ENCODE measurements at regions not wholly inside any gene's neighbourhood (a gene's known extent, or its start where the extent isn't known, plus 50 kb on each side); places are given as distances from the start of the nearest gene placed in this dataset.

DNA sequence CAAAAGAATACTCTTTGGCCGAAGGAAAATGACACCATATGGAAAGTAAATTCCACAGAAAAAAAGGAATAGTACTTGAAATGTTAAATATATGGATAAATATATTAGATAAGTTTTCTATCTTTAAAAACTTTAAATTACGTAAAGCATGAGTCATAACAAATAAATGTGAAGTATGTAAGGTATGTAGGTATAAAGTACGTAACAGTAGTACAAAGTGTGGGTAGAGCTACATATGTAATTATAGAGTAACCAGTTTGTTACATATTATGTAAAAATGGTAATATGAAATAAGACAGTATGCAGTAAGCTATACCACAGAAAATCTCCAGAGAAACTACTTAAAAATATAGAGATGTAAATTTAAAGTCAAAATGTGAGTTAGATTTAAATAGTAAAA, 582.3 kb upstream of the CHORDC1 start:
- no peak for DNase-seq

DNA sequence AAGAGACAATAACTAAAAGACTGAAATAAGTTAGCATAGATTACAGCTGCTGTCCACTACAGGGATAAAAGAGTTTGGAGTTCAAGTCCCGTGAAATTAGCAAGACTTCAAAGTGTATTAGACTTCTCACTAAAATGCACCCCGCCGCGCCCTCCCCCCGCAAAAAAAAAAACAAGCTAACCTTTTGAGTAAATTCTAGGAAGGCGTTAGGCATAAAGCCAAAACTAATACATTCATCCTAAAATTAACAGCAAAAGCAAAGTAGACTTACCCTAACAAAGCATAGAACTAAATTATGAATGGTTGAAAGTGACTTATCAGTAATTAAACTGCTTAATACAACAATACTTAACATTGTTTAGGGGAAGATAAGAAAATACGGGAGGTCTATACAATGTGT, 581.0 kb upstream of the CHORDC1 start:
- no peak for DNase-seq

DNA sequence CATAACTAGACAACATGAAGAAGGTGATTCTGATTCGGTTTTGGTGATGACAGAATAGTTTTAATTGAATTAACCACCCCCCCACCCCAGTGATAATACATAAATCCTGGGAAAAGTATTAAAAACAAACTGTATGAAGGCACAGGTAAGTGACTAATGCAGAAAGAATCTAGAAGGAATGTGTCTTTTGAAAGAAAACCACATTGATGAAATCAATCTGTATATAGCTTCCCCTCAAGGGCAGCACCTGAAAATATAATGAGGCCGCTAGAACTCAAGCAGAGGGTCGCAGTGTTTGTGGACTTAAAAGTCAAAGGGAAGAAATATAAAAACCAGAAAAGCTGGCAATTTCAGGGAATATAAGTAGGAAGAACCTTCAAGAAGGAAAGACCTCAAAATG, 580.5 kb upstream of the CHORDC1 start:
- no peak for DNase-seq

DNA sequence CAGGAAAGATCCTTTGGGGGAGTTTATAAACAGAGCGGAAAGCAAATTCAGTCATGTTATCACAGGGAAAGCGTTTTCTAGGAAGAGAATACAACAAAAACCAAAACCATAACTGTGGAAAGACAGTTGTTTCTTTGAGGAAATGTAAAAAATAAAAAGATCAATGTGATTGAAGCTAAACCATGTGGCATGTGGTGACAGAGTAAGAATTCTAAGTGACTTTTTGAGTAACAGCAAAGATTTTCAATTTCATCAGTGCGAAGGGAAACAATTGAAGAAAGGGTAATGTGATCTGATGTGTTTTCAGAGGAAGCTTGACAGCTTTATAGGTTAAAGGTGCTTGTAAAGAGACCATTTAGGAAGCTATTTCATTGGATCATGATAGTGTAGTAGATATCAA, 575.9 kb upstream of the CHORDC1 start:
- DNase-seq = no peak

DNA sequence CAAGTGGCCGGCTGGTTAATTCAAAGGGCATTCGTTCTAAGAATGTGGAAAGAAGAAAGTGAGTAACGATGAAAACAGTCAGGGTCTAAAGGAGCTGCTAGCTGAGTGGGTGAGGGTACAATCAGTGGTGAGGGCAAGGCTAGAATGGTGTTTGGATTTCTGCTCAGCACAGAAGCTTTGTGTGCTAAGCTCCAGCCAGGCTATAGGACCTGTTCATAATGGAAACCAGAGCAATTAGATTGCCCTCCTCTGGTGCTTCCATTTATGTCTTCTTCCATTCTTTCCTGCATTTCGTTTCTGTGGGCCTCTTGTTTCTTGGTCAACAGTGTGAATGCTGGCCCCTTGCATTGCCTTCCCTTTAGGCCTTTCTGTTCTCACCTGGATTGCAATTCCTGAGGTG, 572.9 kb upstream of the CHORDC1 start:
- DNase-seq = no peak

DNA sequence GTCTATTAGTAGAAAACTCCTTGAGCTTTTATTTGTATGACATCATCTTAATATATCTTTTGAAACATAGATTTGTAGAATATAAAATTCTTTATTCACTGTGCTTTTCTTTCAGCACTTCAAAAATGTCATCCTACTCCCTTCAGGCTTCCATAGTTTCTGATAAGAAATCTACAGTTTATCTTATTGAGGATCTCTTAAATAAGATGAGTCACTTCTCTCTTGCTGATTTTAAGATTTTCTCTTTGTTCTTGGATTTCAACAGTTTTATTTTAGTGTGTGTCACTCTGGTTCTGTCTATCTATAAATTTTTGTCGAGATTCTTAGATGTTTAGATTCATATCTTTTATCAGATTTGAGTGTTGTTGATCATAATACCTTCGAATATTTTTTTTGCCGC, 566.1 kb upstream of the CHORDC1 start:
- no peak for DNase-seq

DNA sequence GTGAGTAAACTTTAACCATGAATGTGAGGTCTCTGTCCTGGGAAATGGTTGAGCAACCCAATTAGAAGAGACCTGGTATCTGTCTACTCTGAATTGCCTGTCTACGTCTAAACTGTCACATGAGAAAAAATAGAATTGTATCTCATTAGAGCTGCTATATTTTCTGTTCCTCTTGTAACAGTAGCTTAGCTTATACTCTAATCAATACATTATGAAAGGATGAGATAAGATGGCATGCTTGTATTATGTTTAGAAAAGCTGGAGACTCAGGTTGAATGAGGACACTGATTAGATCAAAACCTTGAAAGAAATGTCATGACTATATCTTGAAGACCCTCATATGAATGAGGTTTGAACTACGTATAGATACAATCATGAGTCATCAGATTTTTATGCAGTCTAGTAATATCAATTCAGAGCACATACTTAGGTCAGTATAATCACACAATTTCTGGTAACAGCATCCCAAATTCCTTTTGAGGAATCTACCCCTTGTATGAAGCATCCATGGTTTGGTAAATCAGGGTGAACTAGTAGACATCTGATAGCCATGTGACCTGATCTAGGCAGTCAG, 561.5 kb upstream of the CHORDC1 start:
- DNase-seq = no peak

DNA sequence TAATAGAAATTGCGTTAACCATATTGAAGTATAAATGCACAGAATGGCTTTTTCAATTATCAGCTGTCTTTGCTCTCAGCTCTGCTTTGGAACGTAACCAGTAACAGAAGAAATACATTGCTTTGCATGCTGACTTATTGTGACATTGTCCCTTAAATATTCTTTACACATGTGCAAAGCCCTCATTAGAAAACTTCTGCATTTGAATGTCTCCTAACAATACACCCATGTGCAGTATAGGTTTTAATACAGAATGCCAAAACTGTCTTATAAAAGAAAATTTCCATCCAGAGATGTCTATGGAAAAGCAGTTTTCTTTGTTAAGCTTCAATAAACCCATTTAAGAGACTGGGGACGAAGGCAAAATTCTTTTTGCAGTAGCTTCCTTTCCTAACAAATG, 560.3 kb upstream of the CHORDC1 start:
- no peak for DNase-seq

DNA sequence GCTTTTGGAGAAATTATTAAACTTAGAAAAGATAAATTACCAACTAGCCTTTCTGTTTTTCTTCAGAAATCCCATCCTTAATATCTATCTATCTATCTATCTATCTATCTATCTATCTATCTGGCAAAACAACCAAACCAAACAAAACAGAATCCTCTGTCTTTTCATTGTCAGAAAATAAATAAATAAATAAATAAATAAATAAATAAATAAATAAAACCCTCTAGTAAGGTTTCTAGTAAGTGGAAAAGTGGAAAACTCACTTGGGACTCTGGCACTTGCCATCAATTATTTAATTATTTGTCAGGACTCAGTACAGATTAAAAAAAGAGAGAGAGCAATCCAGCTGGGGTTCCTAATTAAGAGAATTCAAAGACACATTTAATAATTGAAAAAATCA, 556.2 kb upstream of the CHORDC1 start:
- no peak for DNase-seq

DNA sequence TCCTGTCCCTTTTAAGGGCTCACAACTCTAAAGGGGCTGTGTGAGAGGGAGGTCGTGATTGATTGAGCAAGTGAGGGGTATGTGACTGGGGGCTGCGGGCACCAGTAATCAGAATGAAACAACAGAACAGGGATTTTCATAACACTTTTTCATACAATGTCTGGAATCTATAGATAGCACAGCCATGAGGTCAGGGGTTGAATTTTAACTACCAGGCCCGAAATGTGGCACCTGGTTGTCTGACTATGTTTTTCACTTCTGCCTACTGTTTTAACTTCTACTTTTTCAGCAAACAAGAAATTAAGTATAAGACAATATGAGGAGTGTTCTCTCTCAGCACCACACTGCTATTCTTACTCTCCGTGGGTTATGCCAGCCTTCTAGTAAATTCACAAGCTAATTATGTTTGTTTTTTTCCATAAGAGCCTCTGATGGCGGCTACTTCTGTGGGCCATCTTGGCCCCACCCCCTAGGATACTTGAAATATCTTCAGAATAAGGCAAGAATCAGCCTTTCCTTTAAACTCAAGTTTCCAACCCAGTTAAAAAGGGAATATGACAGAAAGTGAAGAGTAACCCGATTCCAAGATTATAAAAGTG, 552.8 kb upstream of the CHORDC1 start:
- no peak for DNase-seq

DNA sequence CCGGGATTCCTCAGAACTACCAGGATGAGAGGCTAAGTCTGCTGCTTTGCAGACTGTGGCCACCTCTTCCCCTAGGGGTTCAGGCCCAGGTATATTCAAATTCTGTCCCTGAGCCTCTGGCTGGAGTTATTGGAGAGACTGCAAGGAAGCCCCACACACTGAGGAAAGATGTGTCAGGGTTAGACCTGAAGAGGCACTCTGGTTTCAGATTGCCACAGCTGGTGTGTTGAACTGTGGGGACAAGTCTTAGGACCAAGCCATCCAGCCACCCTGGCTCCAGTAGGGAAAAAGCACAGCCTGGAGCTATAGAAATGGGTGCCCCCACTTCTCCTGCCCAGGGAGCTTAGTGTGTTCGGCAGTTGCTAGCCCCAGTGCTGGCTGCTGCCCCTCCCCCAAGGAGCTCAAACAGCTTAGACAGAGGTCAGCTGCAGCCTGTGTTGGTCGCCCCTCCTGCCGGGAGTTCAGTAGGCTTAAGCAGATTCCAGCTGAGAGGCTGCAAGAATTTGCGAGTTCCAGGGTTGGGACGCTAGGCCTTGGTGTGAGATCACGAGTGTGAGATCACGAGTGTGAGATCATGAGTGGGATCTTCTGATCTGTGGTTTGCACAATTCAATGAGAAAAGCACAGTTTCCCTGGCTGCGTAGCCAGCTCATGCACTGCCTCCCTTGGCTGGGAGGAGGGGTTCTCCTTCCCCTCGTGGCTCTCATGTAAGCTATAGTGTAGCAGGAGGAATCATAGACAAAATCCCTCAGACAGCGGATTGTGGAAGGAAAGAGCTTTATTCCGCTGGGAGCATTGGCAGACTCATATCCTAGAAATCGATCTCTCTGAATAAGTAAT, 552.1 kb upstream of the CHORDC1 start:
- no peak for DNase-seq

DNA sequence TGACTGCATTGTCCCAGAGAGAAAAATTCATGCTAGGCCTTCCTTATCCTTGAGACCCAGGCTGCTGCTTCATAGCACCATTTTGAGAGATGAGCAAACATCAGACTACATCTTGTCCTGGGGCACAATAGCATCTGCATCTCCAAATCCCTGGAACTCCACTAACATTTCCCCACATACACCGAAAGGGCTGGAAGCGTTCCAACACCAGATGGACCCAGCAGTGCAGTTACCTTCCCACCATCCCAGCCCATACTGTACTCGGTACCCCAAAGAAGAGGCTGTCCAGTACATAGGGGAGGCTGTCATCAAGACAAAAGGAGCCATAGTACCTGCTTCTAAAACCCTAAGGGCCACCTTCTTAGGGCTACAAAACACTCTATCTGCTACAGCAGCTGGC, 547.2 kb upstream of the CHORDC1 start:
- no peak for DNase-seq

DNA sequence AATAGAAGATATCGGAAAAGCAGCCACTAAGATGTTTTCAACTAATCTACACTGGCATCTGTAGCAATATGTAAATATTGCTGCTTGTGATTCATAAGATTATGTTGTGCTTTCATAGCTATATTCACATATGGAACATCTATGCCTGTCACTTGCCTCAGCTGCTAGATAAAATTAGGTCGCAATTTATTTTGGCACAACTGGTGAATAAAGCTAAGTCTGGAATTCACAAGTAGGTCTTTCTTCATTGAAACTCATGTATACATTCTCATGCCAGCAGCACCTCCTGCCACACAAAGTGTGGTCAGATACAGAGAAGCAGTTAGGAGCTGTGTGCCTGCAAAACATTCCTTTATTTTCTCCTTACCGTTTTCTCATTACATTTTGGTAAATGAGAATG, 543.3 kb upstream of the CHORDC1 start:
- no peak for DNase-seq

DNA sequence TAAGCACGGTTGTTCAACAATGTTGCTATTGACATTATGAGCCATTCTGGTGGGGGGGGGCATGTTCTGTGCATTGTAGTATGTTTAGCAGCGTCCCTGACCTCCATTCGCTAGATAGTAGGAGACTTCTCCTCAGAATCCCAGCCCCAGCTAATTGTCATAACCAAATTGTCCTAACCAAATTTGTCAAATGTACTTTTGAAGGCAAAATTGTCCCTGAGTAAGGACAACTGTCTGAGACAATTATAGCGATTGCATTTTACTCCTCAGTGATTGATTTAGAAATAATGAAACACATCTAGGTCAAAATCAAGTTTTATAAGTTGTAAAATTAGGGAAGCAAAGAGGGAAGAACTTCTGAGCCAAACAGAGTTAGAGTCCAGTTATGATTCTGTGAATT, 541.8 kb upstream of the CHORDC1 start:
- DNase-seq = no peak

DNA sequence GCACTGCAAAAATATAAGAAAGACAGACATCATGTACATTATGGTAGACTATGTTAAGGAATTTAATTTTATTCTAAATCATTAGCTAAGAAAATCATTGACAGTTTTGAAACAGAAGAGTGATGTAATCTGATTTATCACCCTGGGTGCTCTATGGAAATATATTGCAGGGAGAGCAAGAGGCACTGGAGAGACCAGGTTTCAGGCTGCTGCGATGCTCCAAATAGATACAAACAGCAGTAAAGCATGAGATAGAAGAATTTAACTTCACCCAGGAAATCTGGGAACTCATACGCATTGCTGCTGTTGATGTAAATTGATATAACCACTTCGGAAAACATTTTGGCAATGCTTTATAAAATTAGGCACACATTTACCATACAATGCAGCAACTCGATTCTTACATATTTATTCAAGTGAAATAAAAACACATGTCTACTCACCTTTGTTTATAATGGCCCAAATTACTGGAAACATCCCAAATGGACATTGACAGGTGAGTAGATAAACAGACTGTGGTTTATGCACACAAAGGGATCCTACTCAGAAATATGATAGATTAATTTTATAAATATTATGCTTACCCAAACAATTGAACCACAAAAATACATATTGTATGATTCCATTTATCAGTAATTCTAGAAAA, 535.1 kb upstream of the CHORDC1 start:
- DNase-seq = no peak

DNA sequence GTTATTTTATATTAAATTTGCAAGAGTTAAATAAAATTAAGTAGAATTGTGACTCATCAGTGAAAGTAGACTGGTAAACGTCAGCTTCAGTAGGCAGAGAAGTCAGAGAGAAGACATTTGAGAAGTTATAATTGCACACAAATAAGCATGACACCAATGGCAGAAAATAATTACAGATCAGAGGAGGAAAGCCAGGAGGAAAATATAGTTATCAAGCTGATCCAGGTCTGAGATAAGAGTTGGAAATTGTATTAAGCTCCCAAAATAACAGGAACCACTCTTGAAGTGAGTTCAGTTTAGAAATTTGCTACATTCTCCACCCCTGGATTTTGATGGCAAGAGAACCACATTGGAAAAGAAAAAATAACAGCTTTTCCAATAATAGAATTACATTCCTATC, 533.8 kb upstream of the CHORDC1 start:
- DNase-seq = no peak

DNA sequence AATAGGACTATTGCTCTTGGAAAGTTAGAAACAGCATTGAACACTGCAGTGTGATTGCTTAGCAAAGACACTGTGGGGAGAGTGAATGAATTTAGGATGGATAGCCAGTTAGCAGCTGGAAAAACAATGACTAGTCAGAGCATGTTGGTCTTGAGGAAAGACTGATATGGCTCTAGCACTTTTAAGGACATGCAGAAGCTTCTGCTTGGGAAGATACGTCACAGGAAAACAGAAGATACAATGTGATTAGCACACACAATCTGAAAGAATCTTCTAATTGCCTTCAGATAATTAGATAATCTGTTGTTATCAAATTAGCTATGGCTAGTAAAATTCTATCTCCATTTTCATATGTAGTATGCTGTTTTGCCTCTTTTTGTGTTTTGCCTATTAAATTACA, 530.7 kb upstream of the CHORDC1 start:
- no peak for DNase-seq

DNA sequence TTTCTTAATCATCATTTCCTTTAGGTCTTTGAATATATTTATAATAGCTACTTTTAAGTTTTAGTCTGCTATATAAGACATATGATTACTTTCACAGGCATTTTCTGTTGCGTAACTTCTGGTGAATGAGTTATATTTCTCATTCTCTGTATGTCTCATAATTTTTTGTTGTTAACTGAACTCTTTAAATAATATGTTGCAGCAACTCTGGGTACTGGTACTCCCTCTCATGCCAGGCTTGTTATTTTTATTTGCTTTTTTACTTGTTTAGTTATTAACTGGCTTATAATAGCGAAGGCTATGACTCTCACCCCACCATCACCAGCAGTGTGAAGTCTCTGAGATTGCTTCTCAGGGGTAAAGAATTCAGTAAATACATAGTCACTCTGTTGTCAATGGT, 524.2 kb upstream of the CHORDC1 start:
- no peak for DNase-seq

DNA sequence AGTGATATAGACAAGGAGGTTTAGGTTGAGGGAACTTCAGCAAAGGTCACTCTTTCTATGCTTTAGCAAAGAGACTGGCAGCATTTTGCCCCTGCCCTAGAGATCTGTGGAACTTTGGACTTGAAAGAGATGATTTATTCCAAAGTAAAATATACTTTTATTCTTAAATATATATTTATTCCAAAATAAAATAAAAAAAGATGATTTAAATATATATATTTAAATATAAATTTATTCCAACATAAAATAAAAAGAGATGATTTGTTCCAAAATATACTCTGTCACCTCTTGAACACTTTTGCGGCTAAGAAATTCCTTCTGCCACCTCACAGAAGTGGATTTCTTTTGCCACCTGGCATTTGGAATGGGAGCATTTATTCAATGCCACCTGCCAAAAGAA, 521.3 kb upstream of the CHORDC1 start:
- no peak for DNase-seq

DNA sequence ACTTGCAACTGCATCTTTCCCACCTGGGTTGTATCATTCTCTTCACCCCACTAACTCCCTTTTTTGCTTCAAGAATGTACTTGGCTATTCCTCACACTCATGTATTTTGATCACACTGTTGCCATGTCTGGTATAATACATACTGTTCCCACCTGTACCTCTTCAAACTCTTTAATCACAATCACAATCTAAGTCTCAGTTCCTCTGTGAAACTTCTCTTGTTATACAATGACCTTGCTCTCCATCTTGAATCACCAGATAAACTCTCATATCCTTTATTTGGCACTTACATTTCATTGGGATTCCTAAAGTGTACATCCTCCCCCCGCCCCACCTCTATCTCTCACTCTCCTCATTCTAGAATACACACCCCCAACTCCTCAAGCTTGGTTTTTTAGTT, 516.0 kb upstream of the CHORDC1 start:
- DNase-seq = no peak

DNA sequence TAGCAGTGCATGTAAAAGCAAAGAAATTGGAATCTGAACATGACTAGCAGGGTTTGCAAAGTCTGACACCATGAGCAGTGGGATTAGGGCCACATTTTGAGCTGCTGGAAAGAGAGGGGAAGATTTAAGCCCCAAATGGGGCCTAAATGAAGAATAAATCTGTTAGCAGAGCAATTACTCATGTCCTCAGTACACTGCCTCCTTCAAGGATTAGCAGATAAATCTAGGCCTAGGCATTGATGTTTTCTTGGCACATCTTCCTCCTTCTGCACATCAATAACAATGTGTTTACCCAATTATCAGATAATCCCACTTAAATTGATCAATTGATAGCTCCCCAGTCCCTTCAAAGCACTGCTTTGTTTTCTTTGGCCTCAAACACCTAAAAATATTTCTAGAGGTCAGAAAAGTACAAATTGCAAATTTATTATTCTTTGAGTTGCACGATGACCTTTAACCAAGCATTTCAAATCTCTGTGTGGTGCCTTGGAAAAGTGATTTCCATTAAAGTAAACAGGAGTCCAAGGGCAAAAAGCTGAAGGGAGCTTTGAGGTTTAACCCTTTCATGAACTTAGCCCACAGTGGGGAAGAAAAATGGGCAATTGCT, 514.7 kb upstream of the CHORDC1 start:
- no peak for DNase-seq

DNA sequence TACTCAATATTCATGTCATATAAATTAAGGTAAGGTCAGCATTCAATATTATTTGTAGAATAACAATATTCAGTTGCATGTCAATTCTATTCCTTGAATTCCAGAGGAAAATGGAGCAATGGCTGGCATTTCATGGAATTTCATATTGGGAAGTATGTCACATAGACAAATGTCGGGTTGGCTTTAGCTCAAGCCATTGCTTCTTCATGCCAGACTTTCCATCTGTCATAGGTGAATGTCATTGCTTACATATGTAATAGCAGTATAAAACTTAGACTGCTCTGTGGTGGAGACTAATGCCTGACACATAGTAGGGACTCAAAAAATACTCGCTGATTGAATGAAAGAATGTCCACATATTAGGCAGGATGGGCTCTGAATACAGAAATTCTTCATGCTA, 509.6 kb upstream of the CHORDC1 start:
- DNase-seq = no peak

DNA sequence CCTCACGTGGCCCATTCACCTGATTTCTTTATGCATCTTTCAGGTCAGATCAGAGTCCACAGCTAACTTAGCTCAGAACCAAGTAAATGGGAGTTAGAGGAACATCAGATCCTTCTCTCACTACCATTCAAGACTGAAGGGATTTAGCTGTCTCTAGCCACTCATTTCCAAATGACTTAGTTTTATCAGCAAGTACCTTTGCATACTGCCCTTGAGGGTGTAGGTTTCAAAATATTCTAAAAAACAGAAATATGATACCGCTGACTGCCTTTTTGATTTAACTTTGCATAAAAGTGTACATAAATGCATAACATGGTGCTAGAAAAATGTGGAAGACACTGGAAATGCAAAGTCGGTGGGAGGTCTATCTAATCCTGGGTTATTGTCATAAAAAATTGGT, 500.6 kb upstream of the CHORDC1 start:
- no peak for DNase-seq

Data from T-helper 2 cell (primary cell).